ENCODE measurements at regions not wholly inside any gene's neighbourhood (a gene's known extent, or its start where the extent isn't known, plus 50 kb on each side); places are given as distances from the start of the nearest gene placed in this dataset.

- TF ChIP-seq POLR2AphosphoS5 (IDR thresholded peaks at IDR 0.05; ENCODE audit: low read depth, low read length) (no peak), SIN3A (IDR thresholded peaks at IDR 0.05; ENCODE audit: borderline replicate concordance, insufficient read depth, low read depth, low read length) (no peak), REST (IDR thresholded peaks at IDR 0.05; ENCODE audit: insufficient read depth in 1 of 2, low read depth in 2 of 2, low read length in 1 of 2) (no peak), CTCF (IDR thresholded peaks at IDR 0.05) (no peak), TCF7L2 (IDR thresholded peaks at IDR 0.05; ENCODE audit: low read depth, low read length) (no peak)
Observed at GRCh38 chr1:106548726-106549125, 507.7 kb upstream of the PRMT6 start.

GRCh38 chr1:106554294-106554693 is 502.2 kb upstream of the PRMT6 start:
- no peaks in the 10 kb centered on the region for H3K36me3 ChIP-seq (ENCODE audit: control insufficient read depth, insufficient read depth, low read length)
- ATAC-seq (no peak), DNase-seq (ENCODE audit: low read depth, low spot score) (no peak)
- ChIA-PET POLR2A (no interaction called here), CTCF (no interaction called here)
- H3K27ac ChIP-seq (ENCODE audit: low read length): no peak overlapping the region
- no peaks in the 10 kb centered on the region for H3K9me3 ChIP-seq (ENCODE audit: control insufficient read depth, insufficient read depth, low read depth, low read length)
- BruUV-seq (replicated peaks): no TSS peak
- in situ Hi-C loops (cut with HindIII; ENCODE audit: low pct_unique_long_range_greater_than_20kb, low sequenced_read_pairs): no loop called here
- no peak overlapping the region for H3K4me3 ChIP-seq (ENCODE audit: low read depth in 2 of 2, low read length in 2 of 2)
- intact Hi-C loops (cut with micrococcal nuclease; ENCODE audit: unreplicated experiment): no loop called here
- no peaks in the 10 kb centered on the region for H3K27me3 ChIP-seq (ENCODE audit: control insufficient read depth, insufficient read depth, low read length)
- no peaks in the 10 kb centered on the region for H3K4me1 ChIP-seq (ENCODE audit: control insufficient read depth, insufficient read depth, low read length)
- TF ChIP-seq POLR2AphosphoS5 (IDR thresholded peaks at IDR 0.05; ENCODE audit: low read depth, low read length) (no peak), SIN3A (IDR thresholded peaks at IDR 0.05; ENCODE audit: borderline replicate concordance, insufficient read depth, low read depth, low read length) (no peak), REST (IDR thresholded peaks at IDR 0.05; ENCODE audit: insufficient read depth in 1 of 2, low read depth in 2 of 2, low read length in 1 of 2) (no peak), CTCF (IDR thresholded peaks at IDR 0.05) (no peak)

More at GRCh38 chr1:106548726-106549125, 507.7 kb upstream of the PRMT6 start:
- POLR2A ChIA-PET: no interaction called here
- Histone ChIP-seq H3K4me1 (ENCODE audit: control insufficient read depth, insufficient read depth, low read length) (no peaks in the 10 kb centered on the region), H3K9me3 (ENCODE audit: control insufficient read depth, insufficient read depth, low read depth, low read length) (no peaks in the 10 kb centered on the region), H3K4me3 (ENCODE audit: low read depth in 2 of 2, low read length in 2 of 2) (no peak overlapping the region), H3K27me3 (ENCODE audit: control insufficient read depth, insufficient read depth, low read length) (no peaks in the 10 kb centered on the region), H3K27ac (ENCODE audit: low read length) (no peak overlapping the region), H3K36me3 (ENCODE audit: control insufficient read depth, insufficient read depth, low read length) (no peaks in the 10 kb centered on the region)
- DNase-seq (ENCODE audit: low read depth, low spot score) (no peak), ATAC-seq (no peak)
- intact Hi-C loops (cut with micrococcal nuclease; ENCODE audit: unreplicated experiment): no loop called here
- BruUV-seq (replicated peaks): no TSS peak
- in situ Hi-C loops (cut with HindIII; ENCODE audit: low pct_unique_long_range_greater_than_20kb, low sequenced_read_pairs): no loop called here
- CTCF ChIA-PET: no interaction called here

Measured in Panc1 (cell line).